Parathyroid adenoma (tissue), 2 donors: ENCODE measurements at regions not wholly inside any gene's neighbourhood (a gene's known extent, or its start where the extent isn't known, plus 50 kb on each side); places are given as distances from the start of the nearest gene placed in this dataset.

Experiments used
- H2AFZ ChIP-seq: fragments of 300-600 bp; sonication (generic); one replicate; pipeline ENCODE4 v1.7.0; 2017; ENCODE audit warnings: antibody characterized with exemption, mild to moderate bottlenecking
- H3K27ac ChIP-seq: fragments of 300-600 bp; sonication (generic); one replicate; pipeline ENCODE4 v1.7.0; 2017
- H3K27me3 ChIP-seq: fragments of 300-600 bp; sonication (generic); one replicate; pipeline ENCODE4 v1.7.0; 2017; ENCODE audit warnings: low read length; ENCODE audit not compliant: control insufficient read depth, insufficient read depth
- H3K36me3 ChIP-seq: fragments of 300-600 bp; sonication (generic); one replicate; pipeline ENCODE4 v1.7.0; 2017; ENCODE audit warnings: low read length; ENCODE audit not compliant: control insufficient read depth, insufficient read depth
- H3K4me1 ChIP-seq: fragments of 300-600 bp; sonication (generic); one replicate; pipeline ENCODE4 v1.7.0; 2017; ENCODE audit warnings: control low read depth
- H3K4me2 ChIP-seq: fragments of 300-600 bp; sonication (generic); one replicate; pipeline ENCODE4 v1.7.0; 2017; ENCODE audit warnings: low read length
- H3K4me3 ChIP-seq: fragments of 300-600 bp; sonication (generic); one replicate; pipeline ENCODE4 v1.7.0; 2017; ENCODE audit warnings: low read depth, low read length
- H3K79me2 ChIP-seq: fragments of 300-600 bp; sonication (generic); one replicate; pipeline ENCODE4 v1.7.0; 2017; ENCODE audit warnings: control low read depth
- H3K9ac ChIP-seq: fragments of 300-600 bp; sonication (generic); one replicate; pipeline ENCODE4 v1.7.0; 2017; ENCODE audit warnings: mild to moderate bottlenecking
- H3K9me3 ChIP-seq: fragments of 300-600 bp; sonication (generic); one replicate; pipeline ENCODE4 v1.7.0; 2017; ENCODE audit warnings: low read length; ENCODE audit not compliant: control insufficient read depth
- TF ChIP-seq, protein P1 (sequence below): fragments of 300-600 bp; sonication (generic); IDR thresholded peaks from one replicate; pipeline ENCODE4 v1.7.0; 2017; ENCODE audit warnings: antibody characterized with exemption, mild to moderate bottlenecking
- donor health status: primary hyperparathyroidism.

- no peak overlapping the region for H3K4me3 ChIP-seq
- TF ChIP-seq, protein P1, sequence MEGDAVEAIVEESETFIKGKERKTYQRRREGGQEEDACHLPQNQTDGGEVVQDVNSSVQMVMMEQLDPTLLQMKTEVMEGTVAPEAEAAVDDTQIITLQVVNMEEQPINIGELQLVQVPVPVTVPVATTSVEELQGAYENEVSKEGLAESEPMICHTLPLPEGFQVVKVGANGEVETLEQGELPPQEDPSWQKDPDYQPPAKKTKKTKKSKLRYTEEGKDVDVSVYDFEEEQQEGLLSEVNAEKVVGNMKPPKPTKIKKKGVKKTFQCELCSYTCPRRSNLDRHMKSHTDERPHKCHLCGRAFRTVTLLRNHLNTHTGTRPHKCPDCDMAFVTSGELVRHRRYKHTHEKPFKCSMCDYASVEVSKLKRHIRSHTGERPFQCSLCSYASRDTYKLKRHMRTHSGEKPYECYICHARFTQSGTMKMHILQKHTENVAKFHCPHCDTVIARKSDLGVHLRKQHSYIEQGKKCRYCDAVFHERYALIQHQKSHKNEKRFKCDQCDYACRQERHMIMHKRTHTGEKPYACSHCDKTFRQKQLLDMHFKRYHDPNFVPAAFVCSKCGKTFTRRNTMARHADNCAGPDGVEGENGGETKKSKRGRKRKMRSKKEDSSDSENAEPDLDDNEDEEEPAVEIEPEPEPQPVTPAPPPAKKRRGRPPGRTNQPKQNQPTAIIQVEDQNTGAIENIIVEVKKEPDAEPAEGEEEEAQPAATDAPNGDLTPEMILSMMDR: no peak
- no peak overlapping the region for H3K9ac ChIP-seq
- H3K27ac ChIP-seq: no peak overlapping the region
- H3K27me3 ChIP-seq: no peaks in the 10 kb centered on the region
- no peaks in the 10 kb centered on the region for H3K36me3 ChIP-seq
- no peak overlapping the region for H2AFZ ChIP-seq
- no peaks in the 10 kb centered on the region for H3K4me1 ChIP-seq
- no peaks in the 10 kb centered on the region for H3K9me3 ChIP-seq
- no peak overlapping the region for H3K4me2 ChIP-seq
- no peaks in the 10 kb centered on the region for H3K79me2 ChIP-seq
Observed at GRCh38 chr5:104652271-104652861, 1089.8 kb upstream of the NUDT12 start.

DNA sequence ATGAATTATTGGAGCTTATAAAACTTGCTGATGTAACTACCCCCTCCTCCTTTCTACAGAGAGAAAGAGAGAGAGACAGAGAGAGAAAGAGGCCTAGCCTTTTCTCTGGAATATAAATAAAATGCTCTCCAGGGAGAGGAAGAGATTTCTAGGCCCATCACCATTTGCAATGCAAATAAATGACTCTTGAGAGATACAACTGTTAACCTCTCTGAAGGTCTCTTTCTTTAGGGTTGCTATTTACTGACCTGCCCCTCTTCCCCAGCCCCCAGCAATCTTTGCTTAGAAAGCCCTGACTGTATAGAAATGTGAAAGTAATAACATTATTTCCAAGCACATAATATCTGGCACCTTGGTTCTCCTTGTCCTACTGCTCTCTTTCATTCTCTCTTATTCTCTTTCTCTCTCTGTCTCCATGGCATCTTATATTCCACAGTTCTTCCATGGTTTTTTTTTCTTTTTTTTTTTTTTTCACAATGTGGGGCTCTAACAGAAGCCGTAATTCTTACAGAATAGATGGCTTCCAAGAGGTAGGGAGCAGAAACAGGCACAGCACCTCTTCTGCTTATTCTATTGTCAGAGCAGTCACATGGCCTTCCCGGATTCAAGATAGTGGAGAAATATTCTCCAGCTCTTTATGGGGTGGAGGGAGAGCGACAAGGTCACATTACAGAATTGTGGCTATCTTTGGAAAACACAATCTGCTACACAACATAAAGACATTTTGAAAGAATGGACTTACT lies 1087.9 kb upstream of the NUDT12 start:
- Histone ChIP-seq H3K36me3 (no peaks in the 10 kb centered on the region), H3K9me3 (no peaks in the 10 kb centered on the region), H3K4me3 (no peak overlapping the region), H3K27me3 (no peaks in the 10 kb centered on the region), H3K27ac (no peak overlapping the region), H3K4me2 (no peak overlapping the region), H3K9ac (no peak overlapping the region), H3K4me1 (no peaks in the 10 kb centered on the region), H3K79me2 (no peaks in the 10 kb centered on the region), H2AFZ (no peak overlapping the region)
- TF ChIP-seq, protein P1: no peak

DNA sequence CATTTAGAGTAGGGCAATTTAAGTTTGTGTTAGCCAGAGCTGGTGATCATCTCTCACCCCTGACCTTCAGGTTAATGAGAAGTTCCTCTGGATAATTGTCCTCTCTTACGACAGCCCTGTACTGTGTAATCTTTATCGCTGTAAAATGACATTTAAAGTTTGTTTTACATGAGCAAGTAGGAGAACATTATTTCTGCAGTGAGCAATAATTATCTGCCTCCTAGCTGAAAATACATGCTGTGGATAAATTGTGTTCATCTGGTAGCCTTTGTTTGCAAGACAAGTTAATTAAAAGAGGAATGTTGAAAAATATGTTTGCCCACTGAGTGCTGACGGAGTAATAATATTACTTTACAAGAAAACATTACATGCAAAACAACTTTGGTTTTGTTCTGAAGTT lies 1083.8 kb upstream of the NUDT12 start:
- H3K9ac ChIP-seq: no peak overlapping the region
- no peak overlapping the region for H3K4me2 ChIP-seq
- TF ChIP-seq, protein P1: no peak
- H3K4me1 ChIP-seq: no peaks in the 10 kb centered on the region
- H3K27ac ChIP-seq: no peak overlapping the region
- H3K36me3 ChIP-seq: no peaks in the 10 kb centered on the region
- no peak overlapping the region for H3K4me3 ChIP-seq
- H3K79me2 ChIP-seq: no peaks in the 10 kb centered on the region
- no peaks in the 10 kb centered on the region for H3K27me3 ChIP-seq
- no peak overlapping the region for H2AFZ ChIP-seq
- H3K9me3 ChIP-seq: no peaks in the 10 kb centered on the region

DNA sequence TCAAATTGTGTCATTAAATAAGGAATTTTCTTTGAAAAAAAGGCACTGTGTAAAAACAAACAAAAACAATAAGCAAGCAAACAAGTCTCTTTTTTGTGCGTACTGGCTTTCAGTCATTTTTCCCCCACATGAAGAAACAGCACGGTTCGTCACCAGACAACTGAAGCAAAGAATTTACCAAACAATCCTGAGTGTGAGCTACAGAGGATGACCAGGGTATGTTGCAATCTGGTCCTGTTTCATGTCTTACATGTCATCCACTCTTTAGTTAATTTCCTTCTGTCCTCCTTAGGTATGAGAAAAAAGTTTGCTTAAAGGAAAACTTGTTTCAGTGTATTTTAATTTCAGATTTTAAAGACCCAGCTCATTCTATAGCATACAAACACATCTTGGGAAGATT lies 1080.7 kb upstream of the NUDT12 start:
- Histone ChIP-seq H3K9ac (no peak overlapping the region), H3K36me3 (no peaks in the 10 kb centered on the region), H3K27ac (no peak overlapping the region), H3K4me2 (no peak overlapping the region), H3K79me2 (no peaks in the 10 kb centered on the region), H3K27me3 (no peaks in the 10 kb centered on the region), H3K9me3 (no peaks in the 10 kb centered on the region), H3K4me1 (no peaks in the 10 kb centered on the region), H2AFZ (no peak overlapping the region), H3K4me3 (no peak overlapping the region)
- TF ChIP-seq, protein P1: no peak

- H3K4me2 ChIP-seq: no peak overlapping the region
- no peak overlapping the region for H3K9ac ChIP-seq
- TF ChIP-seq, protein P1: no peak
- H3K9me3 ChIP-seq: no peaks in the 10 kb centered on the region
- no peaks in the 10 kb centered on the region for H3K4me1 ChIP-seq
- no peak overlapping the region for H2AFZ ChIP-seq
- H3K27ac ChIP-seq: no peak overlapping the region
- H3K27me3 ChIP-seq: no peaks in the 10 kb centered on the region
- no peak overlapping the region for H3K4me3 ChIP-seq
- H3K79me2 ChIP-seq: no peaks in the 10 kb centered on the region
- no peaks in the 10 kb centered on the region for H3K36me3 ChIP-seq
Observed at GRCh38 chr5:104635227-104635626, 1072.6 kb upstream of the NUDT12 start.
